ENCODE measurements at regions not wholly inside any gene's neighbourhood (a gene's known extent, or its start where the extent isn't known, plus 50 kb on each side); places are given as distances from the start of the nearest gene placed in this dataset.

GRCh38 chr7:80324032-80324431 is 187.8 kb downstream of the GNAT3 start:
- TF ChIP-seq CTCF (IDR thresholded peaks at IDR 0.05; ENCODE audit: low read length), result no peak
- no peak for TF ChIP-seq EZH2 (IDR thresholded peaks at IDR 0.05; ENCODE audit: borderline replicate concordance, low read length)
